ENCODE measurements at regions not wholly inside any gene's neighbourhood (a gene's known extent, or its start where the extent isn't known, plus 50 kb on each side); places are given as distances from the start of the nearest gene placed in this dataset.

GRCh38 chr12:45498645-45499044, 230.9 kb upstream of the ARID2 start:
- no peak overlapping the region for H3K4me3 ChIP-seq (ENCODE audit: low read depth in 2 of 2, low read length in 1 of 2)
- no peaks in the 10 kb centered on the region for H3K9me2 ChIP-seq
- no peaks in the 10 kb centered on the region for H4K20me1 ChIP-seq (ENCODE audit: insufficient read depth)
- 48% methylated on average over 1 of the region's 1 CpG for WGBS (ENCODE audit: low lambda C conversion rate)
- no peaks in the 10 kb centered on the region for H3K79me2 ChIP-seq (ENCODE audit: insufficient read depth)
- H3K4me1 ChIP-seq (ENCODE audit: control insufficient read depth in 1 of 2, insufficient read depth in 2 of 2, low read depth in 1 of 2, low read length in 1 of 2), result no peaks in the 10 kb centered on the region; a peak in 1 of 4 replicates
- H3K9me3 ChIP-seq, result no peaks in the 10 kb centered on the region
- H2AFZ ChIP-seq (ENCODE audit: low read depth), result no peak overlapping the region
- H3K9ac ChIP-seq, result no peak overlapping the region
- TF ChIP-seq RXRA (IDR thresholded peaks at IDR 0.05; ENCODE audit: borderline replicate concordance, low read depth) (no peak), GABPA (IDR thresholded peaks at IDR 0.05; ENCODE audit: low read depth) (no peak), SMC3 (IDR thresholded peaks at IDR 0.05; ENCODE audit: low read depth, low read length) (no peak), TEAD4 (IDR thresholded peaks at IDR 0.05; ENCODE audit: borderline replicate concordance, insufficient read depth) (no peak), EZH2phosphoT487 (IDR thresholded peaks at IDR 0.05; ENCODE audit: borderline replicate concordance, low read depth) (no peak)
- H3K27me3 ChIP-seq (ENCODE audit: insufficient read depth), result no peaks in the 10 kb centered on the region; the same call in 1 of the 2 replicates
- H3K36me3 ChIP-seq (replicated peaks in 1 of 2; ENCODE audit: control insufficient read depth in 1 of 2, insufficient read depth in 2 of 2, low read length in 1 of 2), result no peaks in the 10 kb centered on the region
- ChIA-PET CTCF (no interaction called here), POLR2A (no interaction called here)
- H3F3A ChIP-seq (replicated peaks; ENCODE audit: insufficient read depth), result no peaks in the 10 kb centered on the region
- DNase-seq, result no peak
- no peak overlapping the region for H3K27ac ChIP-seq (ENCODE audit: low read depth in 2 of 2, low read length in 1 of 2)
- H3K4me2 ChIP-seq, result no peak overlapping the region

GRCh38 chr12:45502481-45503128, 226.9 kb upstream of the ARID2 start:
- no peaks in the 10 kb centered on the region for H3F3A ChIP-seq (replicated peaks; ENCODE audit: insufficient read depth)
- no peaks in the 10 kb centered on the region for H3K9me3 ChIP-seq
- CTCF ChIA-PET, result interaction anchor here (1.1 kb wide), 1 partner anchor 14 kb away, joined by 4 read pairs; no protein-coding TSS in a partner anchor
- TF ChIP-seq FOSL2 (IDR thresholded peaks at IDR 0.05; ENCODE audit: borderline replicate concordance, low read depth) (no peak), RFX5 (IDR thresholded peaks at IDR 0.05; ENCODE audit: low read length) (no peak), FOXM1 (IDR thresholded peaks at IDR 0.05; ENCODE audit: low read depth) (no peak), TEAD4 (IDR thresholded peaks at IDR 0.05; ENCODE audit: borderline replicate concordance, insufficient read depth) (no peak), PBX3 (IDR thresholded peaks at IDR 0.05) (no peak), SIN3A (IDR thresholded peaks at IDR 0.05; ENCODE audit: borderline replicate concordance, low read depth, low read length) (no peak), SMC3 (IDR thresholded peaks at IDR 0.05; ENCODE audit: low read depth, low read length) (no peak), YY1 (IDR thresholded peaks at IDR 0.05; ENCODE audit: low read depth) (no peak), MXI1 (IDR thresholded peaks at IDR 0.05; ENCODE audit: low read depth, low read length) (no peak), CTCF (IDR thresholded peaks at IDR 0.05) (no peak), EP300 (IDR thresholded peaks at IDR 0.05; ENCODE audit: borderline replicate concordance in 1 of 2, low read depth in 1 of 2, low read length in 1 of 2) (no peak), POLR2AphosphoS5 (IDR thresholded peaks at IDR 0.05; ENCODE audit: low read depth, low read length) (no peak), FOXJ3 (CRISPR knock-in tag; IDR thresholded peaks at IDR 0.05) (no peak)
- TF ChIP-seq, protein P1, sequence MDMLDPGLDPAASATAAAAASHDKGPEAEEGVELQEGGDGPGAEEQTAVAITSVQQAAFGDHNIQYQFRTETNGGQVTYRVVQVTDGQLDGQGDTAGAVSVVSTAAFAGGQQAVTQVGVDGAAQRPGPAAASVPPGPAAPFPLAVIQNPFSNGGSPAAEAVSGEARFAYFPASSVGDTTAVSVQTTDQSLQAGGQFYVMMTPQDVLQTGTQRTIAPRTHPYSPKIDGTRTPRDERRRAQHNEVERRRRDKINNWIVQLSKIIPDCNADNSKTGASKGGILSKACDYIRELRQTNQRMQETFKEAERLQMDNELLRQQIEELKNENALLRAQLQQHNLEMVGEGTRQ (IDR thresholded peaks at IDR 0.05; ENCODE audit: borderline replicate concordance, low read depth, low read length), result no peak
- TF ChIP-seq, protein P2, sequence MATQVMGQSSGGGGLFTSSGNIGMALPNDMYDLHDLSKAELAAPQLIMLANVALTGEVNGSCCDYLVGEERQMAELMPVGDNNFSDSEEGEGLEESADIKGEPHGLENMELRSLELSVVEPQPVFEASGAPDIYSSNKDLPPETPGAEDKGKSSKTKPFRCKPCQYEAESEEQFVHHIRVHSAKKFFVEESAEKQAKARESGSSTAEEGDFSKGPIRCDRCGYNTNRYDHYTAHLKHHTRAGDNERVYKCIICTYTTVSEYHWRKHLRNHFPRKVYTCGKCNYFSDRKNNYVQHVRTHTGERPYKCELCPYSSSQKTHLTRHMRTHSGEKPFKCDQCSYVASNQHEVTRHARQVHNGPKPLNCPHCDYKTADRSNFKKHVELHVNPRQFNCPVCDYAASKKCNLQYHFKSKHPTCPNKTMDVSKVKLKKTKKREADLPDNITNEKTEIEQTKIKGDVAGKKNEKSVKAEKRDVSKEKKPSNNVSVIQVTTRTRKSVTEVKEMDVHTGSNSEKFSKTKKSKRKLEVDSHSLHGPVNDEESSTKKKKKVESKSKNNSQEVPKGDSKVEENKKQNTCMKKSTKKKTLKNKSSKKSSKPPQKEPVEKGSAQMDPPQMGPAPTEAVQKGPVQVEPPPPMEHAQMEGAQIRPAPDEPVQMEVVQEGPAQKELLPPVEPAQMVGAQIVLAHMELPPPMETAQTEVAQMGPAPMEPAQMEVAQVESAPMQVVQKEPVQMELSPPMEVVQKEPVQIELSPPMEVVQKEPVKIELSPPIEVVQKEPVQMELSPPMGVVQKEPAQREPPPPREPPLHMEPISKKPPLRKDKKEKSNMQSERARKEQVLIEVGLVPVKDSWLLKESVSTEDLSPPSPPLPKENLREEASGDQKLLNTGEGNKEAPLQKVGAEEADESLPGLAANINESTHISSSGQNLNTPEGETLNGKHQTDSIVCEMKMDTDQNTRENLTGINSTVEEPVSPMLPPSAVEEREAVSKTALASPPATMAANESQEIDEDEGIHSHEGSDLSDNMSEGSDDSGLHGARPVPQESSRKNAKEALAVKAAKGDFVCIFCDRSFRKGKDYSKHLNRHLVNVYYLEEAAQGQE (IDR thresholded peaks at IDR 0.05; ENCODE audit: low read depth, low read length), result no peak
- H2AFZ ChIP-seq (ENCODE audit: low read depth), result no peak overlapping the region
- no peak overlapping the region for H3K4me2 ChIP-seq
- no peak overlapping the region for H3K4me3 ChIP-seq (ENCODE audit: low read depth in 2 of 2, low read length in 1 of 2)
- H4K20me1 ChIP-seq (ENCODE audit: insufficient read depth), result no peaks in the 10 kb centered on the region
- H3K9ac ChIP-seq, result no peak overlapping the region
- H3K36me3 ChIP-seq (replicated peaks in 1 of 2; ENCODE audit: control insufficient read depth in 1 of 2, insufficient read depth in 2 of 2, low read length in 1 of 2), result no peaks in the 10 kb centered on the region
- WGBS (ENCODE audit: low lambda C conversion rate), result 62% methylated on average over 4 of the region's 4 CpGs
- no peak for DNase-seq
- POLR2A ChIA-PET, result no interaction called here
- H3K79me2 ChIP-seq (ENCODE audit: insufficient read depth), result no peaks in the 10 kb centered on the region
- H3K4me1 ChIP-seq (ENCODE audit: control insufficient read depth in 1 of 2, insufficient read depth in 2 of 2, low read depth in 1 of 2, low read length in 1 of 2), result no peaks in the 10 kb centered on the region; a peak in 1 of 4 replicates
- no peak overlapping the region for H3K27ac ChIP-seq (ENCODE audit: low read depth in 2 of 2, low read length in 1 of 2)
- no peaks in the 10 kb centered on the region for H3K9me2 ChIP-seq
- H3K27me3 ChIP-seq (ENCODE audit: insufficient read depth), result no peaks in the 10 kb centered on the region; the same call in 1 of the 2 replicates

All from SK-N-SH (cell line).